ENCODE measurements at regions not wholly inside any gene's neighbourhood (a gene's known extent, or its start where the extent isn't known, plus 50 kb on each side); places are given as distances from the start of the nearest gene placed in this dataset.

GRCh38 chr2:16151651-16152050, 211.3 kb downstream of the MYCN start:
- TF ChIP-seq POLR2A (IDR thresholded peaks at IDR 0.05) (no peak), CTCF (IDR thresholded peaks at IDR 0.05) (no peak)
